ENCODE measurements at regions not wholly inside any gene's neighbourhood (a gene's known extent, or its start where the extent isn't known, plus 50 kb on each side); places are given as distances from the start of the nearest gene placed in this dataset.
"Not testable (repeated sequence)": the region's sequence is repeated elsewhere in the genome, so short reads cannot be mapped to it uniquely, and the experiment has no call there.

GRCh38 chr3:152909180-152909883 lies 74.4 kb downstream of the P2RY1 start:
- H2AFZ ChIP-seq (ENCODE audit: low read length) = no peak overlapping the region
- no peak overlapping the region for H3K27ac ChIP-seq (ENCODE audit: insufficient read depth, low read length)
- no peaks in the 10 kb centered on the region for H3K79me2 ChIP-seq (ENCODE audit: control insufficient read depth, insufficient read depth, low read length)
- no peak overlapping the region for H3K4me2 ChIP-seq (ENCODE audit: extremely low read depth, insufficient read depth, low read length)
- no peak for TF ChIP-seq EZH2 (IDR thresholded peaks at IDR 0.05; ENCODE audit: low read length, missing control alignments)
- TF ChIP-seq, protein P1, sequence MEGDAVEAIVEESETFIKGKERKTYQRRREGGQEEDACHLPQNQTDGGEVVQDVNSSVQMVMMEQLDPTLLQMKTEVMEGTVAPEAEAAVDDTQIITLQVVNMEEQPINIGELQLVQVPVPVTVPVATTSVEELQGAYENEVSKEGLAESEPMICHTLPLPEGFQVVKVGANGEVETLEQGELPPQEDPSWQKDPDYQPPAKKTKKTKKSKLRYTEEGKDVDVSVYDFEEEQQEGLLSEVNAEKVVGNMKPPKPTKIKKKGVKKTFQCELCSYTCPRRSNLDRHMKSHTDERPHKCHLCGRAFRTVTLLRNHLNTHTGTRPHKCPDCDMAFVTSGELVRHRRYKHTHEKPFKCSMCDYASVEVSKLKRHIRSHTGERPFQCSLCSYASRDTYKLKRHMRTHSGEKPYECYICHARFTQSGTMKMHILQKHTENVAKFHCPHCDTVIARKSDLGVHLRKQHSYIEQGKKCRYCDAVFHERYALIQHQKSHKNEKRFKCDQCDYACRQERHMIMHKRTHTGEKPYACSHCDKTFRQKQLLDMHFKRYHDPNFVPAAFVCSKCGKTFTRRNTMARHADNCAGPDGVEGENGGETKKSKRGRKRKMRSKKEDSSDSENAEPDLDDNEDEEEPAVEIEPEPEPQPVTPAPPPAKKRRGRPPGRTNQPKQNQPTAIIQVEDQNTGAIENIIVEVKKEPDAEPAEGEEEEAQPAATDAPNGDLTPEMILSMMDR (conservative IDR thresholded peaks at IDR 0.05 in 1 of 2, IDR thresholded peaks at IDR 0.05 in 1 of 2; ENCODE audit: low read depth in 1 of 2, low read length in 2 of 2) = no peak
- no peak overlapping the region for H3K4me3 ChIP-seq (replicated peaks in 1 of 4; ENCODE audit: control extremely low read depth in 1 of 4, insufficient read depth in 1 of 4, low read depth in 3 of 4, low read length in 4 of 4)
- peak; percentile 42 to 43 for DNase-seq (ENCODE audit: low read depth in 2 of 2)
- H3K9ac ChIP-seq (ENCODE audit: insufficient read depth, low read length) = no peak overlapping the region
- H3K27me3 ChIP-seq (ENCODE audit: control insufficient read depth, insufficient read depth, low read length) = no peaks in the 10 kb centered on the region
- H3K36me3 ChIP-seq (ENCODE audit: control insufficient read depth, insufficient read depth, low read length) = no peaks in the 10 kb centered on the region
- H4K20me1 ChIP-seq (ENCODE audit: control insufficient read depth, extremely low read depth, insufficient read depth, low read length) = no peaks in the 10 kb centered on the region
- H3K4me1 ChIP-seq (ENCODE audit: control insufficient read depth, extremely low read depth, insufficient read depth, low read length) = no peaks in the 10 kb centered on the region
- no peaks in the 10 kb centered on the region for H3K9me3 ChIP-seq (ENCODE audit: control insufficient read depth, insufficient read depth, low read depth, low read length)

- H4K20me1 ChIP-seq (ENCODE audit: control insufficient read depth, extremely low read depth, insufficient read depth, low read length) = no peaks in the 10 kb centered on the region
- TF ChIP-seq EZH2 (IDR thresholded peaks at IDR 0.05; ENCODE audit: low read length, missing control alignments) = no peak
- TF ChIP-seq, protein P1 (conservative IDR thresholded peaks at IDR 0.05 in 1 of 2, IDR thresholded peaks at IDR 0.05 in 1 of 2; ENCODE audit: low read depth in 1 of 2, low read length in 2 of 2) = no peak
- no peak overlapping the region for H3K9ac ChIP-seq (ENCODE audit: insufficient read depth, low read length)
- H3K4me1 ChIP-seq (ENCODE audit: control insufficient read depth, extremely low read depth, insufficient read depth, low read length) = no peaks in the 10 kb centered on the region
- no peaks in the 10 kb centered on the region for H3K79me2 ChIP-seq (ENCODE audit: control insufficient read depth, insufficient read depth, low read length)
- no peaks in the 10 kb centered on the region for H3K9me3 ChIP-seq (ENCODE audit: control insufficient read depth, insufficient read depth, low read depth, low read length)
- no peak overlapping the region for H3K4me3 ChIP-seq (replicated peaks in 1 of 4; ENCODE audit: control extremely low read depth in 1 of 4, insufficient read depth in 1 of 4, low read depth in 3 of 4, low read length in 4 of 4)
- peak overlapping the region; percentile 30 for H2AFZ ChIP-seq (ENCODE audit: low read length)
- no peak overlapping the region for H3K27ac ChIP-seq (ENCODE audit: insufficient read depth, low read length)
- H3K27me3 ChIP-seq (ENCODE audit: control insufficient read depth, insufficient read depth, low read length) = no peaks in the 10 kb centered on the region
- DNase-seq (ENCODE audit: low read depth in 2 of 2) = peak in 1 of 2 donors; percentile 2
- no peaks in the 10 kb centered on the region for H3K36me3 ChIP-seq (ENCODE audit: control insufficient read depth, insufficient read depth, low read length)
- no peak overlapping the region for H3K4me2 ChIP-seq (ENCODE audit: extremely low read depth, insufficient read depth, low read length)
Measured at GRCh38 chr3:152910211-152910610, 75.3 kb downstream of the P2RY1 start.

DNA sequence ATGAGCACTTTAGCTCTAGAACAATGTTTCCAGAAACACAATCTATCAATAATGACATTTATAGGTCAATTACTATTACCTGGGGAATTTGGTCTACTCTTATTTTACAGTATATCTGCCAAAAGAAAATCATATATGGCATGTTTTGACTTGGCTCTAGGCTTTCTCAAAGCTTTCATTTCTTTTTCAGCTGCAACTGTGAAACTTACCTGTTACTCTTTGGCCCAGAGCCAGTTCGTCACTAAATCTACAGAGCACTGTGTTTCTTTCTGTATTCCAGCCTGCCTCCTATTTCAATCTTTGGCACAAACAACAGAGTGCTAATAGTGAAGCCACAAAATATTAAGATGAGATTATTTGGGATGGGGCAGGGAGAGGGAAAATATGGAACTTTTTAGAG lies 76.0 kb downstream of the P2RY1 start:
- Histone ChIP-seq H3K9me3 (ENCODE audit: control insufficient read depth, insufficient read depth, low read depth, low read length) (no peaks in the 10 kb centered on the region), H3K27me3 (ENCODE audit: control insufficient read depth, insufficient read depth, low read length) (no peaks in the 10 kb centered on the region), H3K4me1 (ENCODE audit: control insufficient read depth, extremely low read depth, insufficient read depth, low read length) (no peaks in the 10 kb centered on the region), H3K4me3 (replicated peaks in 1 of 4; ENCODE audit: control extremely low read depth in 1 of 4, insufficient read depth in 1 of 4, low read depth in 3 of 4, low read length in 4 of 4) (no peak overlapping the region), H4K20me1 (ENCODE audit: control insufficient read depth, extremely low read depth, insufficient read depth, low read length) (no peaks in the 10 kb centered on the region), H2AFZ (ENCODE audit: low read length) (no peak overlapping the region), H3K9ac (ENCODE audit: insufficient read depth, low read length) (no peak overlapping the region), H3K27ac (ENCODE audit: insufficient read depth, low read length) (no peak overlapping the region), H3K79me2 (ENCODE audit: control insufficient read depth, insufficient read depth, low read length) (no peaks in the 10 kb centered on the region), H3K36me3 (ENCODE audit: control insufficient read depth, insufficient read depth, low read length) (no peaks in the 10 kb centered on the region), H3K4me2 (ENCODE audit: extremely low read depth, insufficient read depth, low read length) (no peak overlapping the region)
- DNase-seq (ENCODE audit: low read depth in 2 of 2) = no peak
- TF ChIP-seq, protein P1 (conservative IDR thresholded peaks at IDR 0.05 in 1 of 2, IDR thresholded peaks at IDR 0.05 in 1 of 2; ENCODE audit: low read depth in 1 of 2, low read length in 2 of 2) = no peak
- no peak for TF ChIP-seq EZH2 (IDR thresholded peaks at IDR 0.05; ENCODE audit: low read length, missing control alignments)

DNA sequence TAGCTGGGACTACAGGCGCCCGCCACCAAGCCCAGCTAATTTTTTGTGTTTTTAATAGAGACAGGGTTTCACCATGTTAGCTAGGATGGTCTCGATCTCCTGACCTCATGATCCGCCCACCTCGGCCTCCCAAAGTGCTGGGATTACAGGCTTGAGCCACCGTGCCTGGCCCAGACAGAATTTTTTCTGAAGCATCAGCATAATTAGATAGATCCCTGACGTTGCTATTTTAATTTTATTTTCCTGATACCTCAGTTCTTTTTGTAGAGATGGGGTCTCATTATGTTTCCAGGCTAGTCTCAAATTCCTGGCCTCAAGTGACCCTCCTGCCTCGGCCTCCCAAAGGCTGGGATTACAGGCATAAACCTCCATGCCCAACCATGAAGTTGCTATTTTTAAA lies 79.8 kb downstream of the P2RY1 start:
- DNase-seq (ENCODE audit: low read depth in 2 of 2); H3K27me3 ChIP-seq (ENCODE audit: control insufficient read depth, insufficient read depth, low read length); H3K4me2 ChIP-seq (ENCODE audit: extremely low read depth, insufficient read depth, low read length); H4K20me1 ChIP-seq (ENCODE audit: control insufficient read depth, extremely low read depth, insufficient read depth, low read length); H3K4me1 ChIP-seq (ENCODE audit: control insufficient read depth, extremely low read depth, insufficient read depth, low read length); H3K36me3 ChIP-seq (ENCODE audit: control insufficient read depth, insufficient read depth, low read length); H2AFZ ChIP-seq (ENCODE audit: low read length); H3K4me3 ChIP-seq (replicated peaks in 1 of 4; ENCODE audit: control extremely low read depth in 1 of 4, insufficient read depth in 1 of 4, low read depth in 3 of 4, low read length in 4 of 4); H3K9me3 ChIP-seq (ENCODE audit: control insufficient read depth, insufficient read depth, low read depth, low read length); H3K27ac ChIP-seq (ENCODE audit: insufficient read depth, low read length); H3K79me2 ChIP-seq (ENCODE audit: control insufficient read depth, insufficient read depth, low read length); H3K9ac ChIP-seq (ENCODE audit: insufficient read depth, low read length): not testable (repeated sequence)

Measured in fibroblast of lung (primary cell).